ENCODE measurements at regions not wholly inside any gene's neighbourhood (a gene's known extent, or its start where the extent isn't known, plus 50 kb on each side); places are given as distances from the start of the nearest gene placed in this dataset.
"Not testable (repeated sequence)": the region's sequence is repeated elsewhere in the genome, so short reads cannot be mapped to it uniquely, and the experiment has no call there.

- in situ Hi-C loops (cut with HindIII; ENCODE audit: low pct_ligation_motif_present, low pct_unique_long_range_greater_than_20kb, low sequenced_read_pairs): no loop called here
- DNase-seq: no peak
Observed at GRCh38 chr12:67543021-67543770, 105.3 kb upstream of the DYRK2 start.

DNA sequence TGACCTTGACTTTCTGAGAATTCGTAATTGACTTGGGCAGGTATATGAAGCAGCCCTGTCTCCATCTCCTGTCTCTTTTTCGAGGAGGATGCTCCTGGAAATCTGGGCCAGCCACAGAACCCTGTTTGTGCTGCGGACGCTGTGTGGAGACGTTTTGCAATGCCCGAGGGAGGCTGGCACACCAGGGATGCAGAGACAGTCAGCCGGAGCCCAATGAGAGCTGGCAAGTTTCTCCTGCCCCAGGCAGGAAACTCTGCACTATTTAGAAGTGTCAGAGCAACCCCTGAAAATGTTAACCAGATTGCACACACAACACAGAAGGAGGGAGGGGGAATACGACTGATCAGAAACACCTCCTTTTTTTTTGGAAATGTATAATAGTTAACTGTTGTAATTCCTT is 103.2 kb upstream of the DYRK2 start:
- DNase-seq: no peak
- in situ Hi-C loops (cut with HindIII; ENCODE audit: low pct_ligation_motif_present, low pct_unique_long_range_greater_than_20kb, low sequenced_read_pairs): no loop called here

GRCh38 chr12:67546746-67547145 is 101.8 kb upstream of the DYRK2 start:
- no peak for DNase-seq
- in situ Hi-C loops (cut with HindIII; ENCODE audit: low pct_ligation_motif_present, low pct_unique_long_range_greater_than_20kb, low sequenced_read_pairs): no loop called here

GRCh38 chr12:67555075-67555717 is 93.3 kb upstream of the DYRK2 start:
- in situ Hi-C loops (cut with HindIII; ENCODE audit: low pct_ligation_motif_present, low pct_unique_long_range_greater_than_20kb, low sequenced_read_pairs); DNase-seq: not testable (repeated sequence)

DNA sequence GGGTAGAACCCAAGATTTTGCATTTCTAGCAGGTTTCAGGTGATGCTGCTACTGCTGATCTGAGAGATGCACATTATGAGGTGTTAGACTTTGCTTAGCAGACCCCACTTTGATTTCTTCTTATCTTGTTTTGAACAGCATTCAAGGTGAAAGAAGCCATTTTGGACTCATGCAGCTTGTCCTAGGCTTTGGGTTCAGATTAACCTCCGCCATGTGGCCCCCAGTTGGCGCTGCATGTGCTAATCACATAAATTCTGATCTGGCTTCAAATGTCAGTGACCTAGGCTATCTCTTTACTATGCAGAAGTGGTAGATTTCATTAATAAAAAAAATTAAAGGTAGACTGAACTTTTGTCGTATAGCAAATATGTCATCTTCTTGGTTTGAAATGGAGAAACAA is 89.8 kb upstream of the DYRK2 start:
- no peak for DNase-seq
- in situ Hi-C loops (cut with HindIII; ENCODE audit: low pct_ligation_motif_present, low pct_unique_long_range_greater_than_20kb, low sequenced_read_pairs): no loop called here

- in situ Hi-C loops (cut with HindIII; ENCODE audit: low pct_ligation_motif_present, low pct_unique_long_range_greater_than_20kb, low sequenced_read_pairs): no loop called here
- DNase-seq: no peak
Observed at GRCh38 chr12:67559751-67560150, 88.8 kb upstream of the DYRK2 start.

- no peak for DNase-seq
Observed at GRCh38 chr12:67562513-67563287, 85.8 kb upstream of the DYRK2 start.

GRCh38 chr12:67568055-67568454 is 80.5 kb upstream of the DYRK2 start:
- in situ Hi-C loops (cut with HindIII; ENCODE audit: low pct_ligation_motif_present, low pct_unique_long_range_greater_than_20kb, low sequenced_read_pairs): no loop called here
- DNase-seq: no peak

More at GRCh38 chr12:67562513-67563287, 85.8 kb upstream of the DYRK2 start:
- in situ Hi-C loops (cut with HindIII; ENCODE audit: low pct_ligation_motif_present, low pct_unique_long_range_greater_than_20kb, low sequenced_read_pairs): no loop called here

DNA sequence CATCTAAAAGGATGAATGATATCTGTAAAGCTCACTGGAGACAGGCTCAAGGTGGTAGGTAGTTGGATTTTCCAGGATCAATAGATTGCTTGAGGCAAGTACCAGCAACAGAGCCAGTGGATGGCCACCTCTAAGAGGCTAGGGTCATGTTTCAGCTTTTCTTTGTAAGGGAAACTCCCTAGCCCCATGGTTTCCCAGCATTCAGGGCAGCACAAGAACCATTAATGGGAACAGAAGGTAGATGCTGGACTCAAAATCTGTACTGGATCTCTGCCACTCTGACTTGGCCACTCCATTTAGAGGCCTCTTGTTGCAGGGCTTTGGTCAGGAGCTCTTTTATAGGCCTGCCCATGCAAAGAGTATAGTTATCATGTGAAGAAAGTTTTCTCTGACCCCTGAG is 76.1 kb upstream of the DYRK2 start:
- in situ Hi-C loops (cut with HindIII; ENCODE audit: low pct_ligation_motif_present, low pct_unique_long_range_greater_than_20kb, low sequenced_read_pairs): no loop called here

GRCh38 chr12:67573566-67573965 is 75.0 kb upstream of the DYRK2 start:
- no peak for DNase-seq
- in situ Hi-C loops (cut with HindIII; ENCODE audit: low pct_ligation_motif_present, low pct_unique_long_range_greater_than_20kb, low sequenced_read_pairs): no loop called here

More for the DNA sequence above, 76.1 kb upstream of the DYRK2 start:
- DNase-seq: no peak

- no peak for DNase-seq
- in situ Hi-C loops (cut with HindIII; ENCODE audit: low pct_ligation_motif_present, low pct_unique_long_range_greater_than_20kb, low sequenced_read_pairs): no loop called here
Observed at GRCh38 chr12:67578976-67579661, 69.4 kb upstream of the DYRK2 start.

GRCh38 chr12:67579662-67580003 is 68.9 kb upstream of the DYRK2 start:
- in situ Hi-C loops (cut with HindIII; ENCODE audit: low pct_ligation_motif_present, low pct_unique_long_range_greater_than_20kb, low sequenced_read_pairs): no loop called here
- no peak for DNase-seq

DNA sequence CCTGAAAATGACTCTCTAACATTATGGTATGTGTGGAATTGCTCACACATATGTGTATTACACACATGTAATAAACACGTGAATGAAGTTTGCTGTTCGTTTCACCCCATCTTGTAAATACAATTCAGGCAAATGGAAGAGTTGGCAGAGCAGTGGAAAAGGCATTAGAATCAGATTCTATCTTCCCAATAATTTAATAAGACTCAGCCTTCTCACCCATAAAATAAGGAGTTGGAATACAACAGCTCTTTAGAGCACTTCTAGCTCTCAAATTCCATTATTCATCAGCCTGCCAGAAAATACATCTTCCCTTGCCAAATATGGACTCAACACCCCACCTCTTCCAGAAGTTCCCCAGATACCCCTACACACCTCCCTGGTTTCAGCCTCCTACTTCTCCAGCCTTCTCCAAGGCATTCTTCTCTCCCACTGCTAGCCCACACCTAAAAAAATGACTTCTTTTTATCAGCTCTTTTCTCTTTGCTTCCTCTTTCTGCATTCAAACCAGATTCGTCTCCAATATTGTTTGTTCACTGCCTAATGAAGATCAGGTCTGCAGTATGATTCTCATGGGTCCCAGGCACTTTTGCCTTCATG is 66.2 kb upstream of the DYRK2 start:
- DNase-seq: no peak
- in situ Hi-C loops (cut with HindIII; ENCODE audit: low pct_ligation_motif_present, low pct_unique_long_range_greater_than_20kb, low sequenced_read_pairs): no loop called here

- DNase-seq: no peak
- in situ Hi-C loops (cut with HindIII; ENCODE audit: low pct_ligation_motif_present, low pct_unique_long_range_greater_than_20kb, low sequenced_read_pairs): no loop called here
Observed at GRCh38 chr12:67582844-67583243, 65.7 kb upstream of the DYRK2 start.

- DNase-seq: no peak
- in situ Hi-C loops (cut with HindIII; ENCODE audit: low pct_ligation_motif_present, low pct_unique_long_range_greater_than_20kb, low sequenced_read_pairs): no loop called here
Observed at GRCh38 chr12:67586951-67587350, 61.6 kb upstream of the DYRK2 start.

DNA sequence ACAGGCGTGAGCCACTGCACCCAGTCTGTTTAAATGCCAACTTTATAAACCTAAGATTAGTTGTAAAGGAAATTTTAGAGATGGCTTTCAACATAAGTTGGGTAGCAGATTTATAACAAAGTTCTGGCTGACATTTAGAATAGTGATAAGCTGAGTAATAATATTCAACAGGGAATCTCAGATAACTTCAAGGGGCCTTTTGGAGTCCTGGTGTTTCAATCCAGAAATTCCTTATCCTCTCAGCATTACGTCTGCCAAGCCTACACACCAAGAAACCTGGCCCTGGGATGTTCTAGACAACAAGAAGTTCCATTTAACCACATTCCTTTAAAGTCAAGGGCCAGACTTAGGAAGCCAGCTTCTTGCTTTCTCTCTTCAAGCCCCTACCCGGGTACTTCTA is 59.5 kb upstream of the DYRK2 start:
- in situ Hi-C loops (cut with HindIII; ENCODE audit: low pct_ligation_motif_present, low pct_unique_long_range_greater_than_20kb, low sequenced_read_pairs): no loop called here
- no peak for DNase-seq

- in situ Hi-C loops (cut with HindIII; ENCODE audit: low pct_ligation_motif_present, low pct_unique_long_range_greater_than_20kb, low sequenced_read_pairs): no loop called here
- DNase-seq: no peak
Observed at GRCh38 chr12:67590149-67590790, 58.3 kb upstream of the DYRK2 start.

GRCh38 chr12:67592228-67593011 is 56.1 kb upstream of the DYRK2 start:
- in situ Hi-C loops (cut with HindIII; ENCODE audit: low pct_ligation_motif_present, low pct_unique_long_range_greater_than_20kb, low sequenced_read_pairs): no loop called here
- peak; percentile 80 for DNase-seq

Data from ACHN (cell line).